ENCODE measurements at regions not wholly inside any gene's neighbourhood (a gene's known extent, or its start where the extent isn't known, plus 50 kb on each side); places are given as distances from the start of the nearest gene placed in this dataset.

- TF ChIP-seq ARNT (IDR thresholded peaks at IDR 0.05) (no peak), FOXK2 (IDR thresholded peaks at IDR 0.05) (no peak)
These were observed 218.8 kb upstream of the TMPO start for GRCh38 chr12:98296462-98297079.
